ENCODE measurements at regions not wholly inside any gene's neighbourhood (a gene's known extent, or its start where the extent isn't known, plus 50 kb on each side); places are given as distances from the start of the nearest gene placed in this dataset.

- TF ChIP-seq RELB (IDR thresholded peaks at IDR 0.05; ENCODE audit: low read depth) (no peak), POLR2AphosphoS5 (IDR thresholded peaks at IDR 0.05; ENCODE audit: low read length) (no peak), ZNF274 (IDR thresholded peaks at IDR 0.05; ENCODE audit: insufficient read depth, insufficient read length) (no peak), MAX (IDR thresholded peaks at IDR 0.05; ENCODE audit: low read depth, low read length) (no peak), CEBPZ (IDR thresholded peaks at IDR 0.05; ENCODE audit: low read depth, low read length) (no peak), EP300 (IDR thresholded peaks at IDR 0.05; ENCODE audit: borderline replicate concordance in 1 of 2, control insufficient read depth in 1 of 2, low read depth in 2 of 2, low read length in 2 of 2) (no peak), ESRRA (IDR thresholded peaks at IDR 0.05; ENCODE audit: low read length) (no peak), JUND (IDR thresholded peaks at IDR 0.05; ENCODE audit: low read depth, low read length) (no peak)
Measured at GRCh38 chr17:55842405-55843158, 91.7 kb downstream of the PCTP start.
